ENCODE measurements at regions not wholly inside any gene's neighbourhood (a gene's known extent, or its start where the extent isn't known, plus 50 kb on each side); places are given as distances from the start of the nearest gene placed in this dataset.

- TF ChIP-seq, protein P1, sequence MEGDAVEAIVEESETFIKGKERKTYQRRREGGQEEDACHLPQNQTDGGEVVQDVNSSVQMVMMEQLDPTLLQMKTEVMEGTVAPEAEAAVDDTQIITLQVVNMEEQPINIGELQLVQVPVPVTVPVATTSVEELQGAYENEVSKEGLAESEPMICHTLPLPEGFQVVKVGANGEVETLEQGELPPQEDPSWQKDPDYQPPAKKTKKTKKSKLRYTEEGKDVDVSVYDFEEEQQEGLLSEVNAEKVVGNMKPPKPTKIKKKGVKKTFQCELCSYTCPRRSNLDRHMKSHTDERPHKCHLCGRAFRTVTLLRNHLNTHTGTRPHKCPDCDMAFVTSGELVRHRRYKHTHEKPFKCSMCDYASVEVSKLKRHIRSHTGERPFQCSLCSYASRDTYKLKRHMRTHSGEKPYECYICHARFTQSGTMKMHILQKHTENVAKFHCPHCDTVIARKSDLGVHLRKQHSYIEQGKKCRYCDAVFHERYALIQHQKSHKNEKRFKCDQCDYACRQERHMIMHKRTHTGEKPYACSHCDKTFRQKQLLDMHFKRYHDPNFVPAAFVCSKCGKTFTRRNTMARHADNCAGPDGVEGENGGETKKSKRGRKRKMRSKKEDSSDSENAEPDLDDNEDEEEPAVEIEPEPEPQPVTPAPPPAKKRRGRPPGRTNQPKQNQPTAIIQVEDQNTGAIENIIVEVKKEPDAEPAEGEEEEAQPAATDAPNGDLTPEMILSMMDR (conservative IDR thresholded peaks at IDR 0.05; ENCODE audit: low read length) = no peak
- no peak for TF ChIP-seq EZH2phosphoT487 (IDR thresholded peaks at IDR 0.05; ENCODE audit: borderline replicate concordance, low read depth, low read length)
Measured at GRCh38 chr4:43113196-43113595, 220.7 kb downstream of the GRXCR1 start.
